GM19240 (cell line): ENCODE measurements at regions not wholly inside any gene's neighbourhood (a gene's known extent, or its start where the extent isn't known, plus 50 kb on each side); places are given as distances from the start of the nearest gene placed in this dataset.

Experiments
- DNase-seq: peaks from one replicate; pipeline ENCODE4 v3.0.0; 2011; ENCODE audit warnings: low spot score; ENCODE audit not compliant: insufficient read length

- no peak for DNase-seq
These were observed 111.0 kb downstream of the TRIB2 start for GRCh38 chr2:12827721-12828120.

- no peak for DNase-seq
These were observed 112.2 kb downstream of the TRIB2 start for GRCh38 chr2:12828980-12829379.

- DNase-seq = no peak
These were observed 114.3 kb downstream of the TRIB2 start for GRCh38 chr2:12831016-12831415.

GRCh38 chr2:12834239-12834638, 117.5 kb downstream of the TRIB2 start:
- no peak for DNase-seq

- DNase-seq = no peak
These were observed 119.0 kb downstream of the TRIB2 start for GRCh38 chr2:12835733-12836132.

GRCh38 chr2:12839339-12839738, 122.6 kb downstream of the TRIB2 start:
- no peak for DNase-seq

GRCh38 chr2:12841021-12841420, 124.3 kb downstream of the TRIB2 start:
- DNase-seq = no peak

GRCh38 chr2:12842917-12843316, 126.2 kb downstream of the TRIB2 start:
- DNase-seq = no peak

- no peak for DNase-seq
These were observed 127.8 kb downstream of the TRIB2 start for GRCh38 chr2:12844511-12844910.

- DNase-seq = no peak
These were observed 131.2 kb downstream of the TRIB2 start for GRCh38 chr2:12847694-12848575.

GRCh38 chr2:12852135-12852534, 135.4 kb downstream of the TRIB2 start:
- DNase-seq = no peak

GRCh38 chr2:12854001-12854530, 137.3 kb downstream of the TRIB2 start:
- no peak for DNase-seq

- DNase-seq = no peak
These were observed 138.8 kb downstream of the TRIB2 start for GRCh38 chr2:12855508-12855907.

- DNase-seq = no peak
These were observed 140.3 kb downstream of the TRIB2 start for GRCh38 chr2:12856934-12857601.

GRCh38 chr2:12857891-12858290, 141.2 kb downstream of the TRIB2 start:
- no peak for DNase-seq

GRCh38 chr2:12858786-12859185, 142.1 kb downstream of the TRIB2 start:
- DNase-seq = no peak

GRCh38 chr2:12861344-12861930, 144.7 kb downstream of the TRIB2 start:
- no peak for DNase-seq

- DNase-seq = no peak
These were observed 145.8 kb downstream of the TRIB2 start for GRCh38 chr2:12862541-12862940.

GRCh38 chr2:12863937-12864336, 147.2 kb downstream of the TRIB2 start:
- DNase-seq = no peak

GRCh38 chr2:12867631-12868287, 151.0 kb downstream of the TRIB2 start:
- DNase-seq = no peak

GRCh38 chr2:12870692-12871091, 154.0 kb downstream of the TRIB2 start:
- no peak for DNase-seq
